Rectal smooth muscle tissue (tissue), 1 donor: ENCODE measurements at regions not wholly inside any gene's neighbourhood (a gene's known extent, or its start where the extent isn't known, plus 50 kb on each side); places are given as distances from the start of the nearest gene placed in this dataset.

Source experiments
- H3K27ac ChIP-seq: one replicate; pipeline ENCODE4 v1.7.0; 2013; ENCODE audit warnings: low read depth, low read length, inconsistent platforms
- H3K27me3 ChIP-seq: one replicate; pipeline ENCODE4 v1.7.0; 2013; ENCODE audit warnings: low read length; ENCODE audit not compliant: control insufficient read depth, insufficient read depth
- H3K36me3 ChIP-seq: one replicate; pipeline ENCODE4 v1.7.0; 2013; ENCODE audit warnings: low read length; ENCODE audit not compliant: control insufficient read depth, insufficient read depth
- H3K4me1 ChIP-seq: one replicate; pipeline ENCODE4 v1.7.0; 2013; ENCODE audit warnings: low read length; ENCODE audit not compliant: control insufficient read depth, insufficient read depth
- H3K4me3 ChIP-seq: one replicate; pipeline ENCODE4 v1.7.0; 2013; ENCODE audit warnings: low read length
- H3K9ac ChIP-seq: one replicate; pipeline ENCODE4 v1.7.0; 2013; ENCODE audit warnings: low read length

- no peaks in the 10 kb centered on the region for H3K27me3 ChIP-seq
Measured at GRCh38 chr10:9615189-9615588, 1402.5 kb upstream of the CELF2 start.

GRCh38 chr10:9621216-9621615 lies 1396.5 kb upstream of the CELF2 start:
- Histone ChIP-seq H3K27ac (no peak overlapping the region), H3K4me1 (peaks cover 6% of the 10 kb centered on the region), H3K36me3 (no peaks in the 10 kb centered on the region)

More at GRCh38 chr10:9615189-9615588, 1402.5 kb upstream of the CELF2 start:
- H3K36me3 ChIP-seq, result no peaks in the 10 kb centered on the region
- H3K27ac ChIP-seq, result no peak overlapping the region
- no peak overlapping the region for H3K9ac ChIP-seq
- H3K4me3 ChIP-seq, result no peak overlapping the region
- no peaks in the 10 kb centered on the region for H3K4me1 ChIP-seq

GRCh38 chr10:9625304-9625703 lies 1392.4 kb upstream of the CELF2 start:
- Histone ChIP-seq H3K27ac (no peak overlapping the region), H3K4me1 (peaks cover 6% of the 10 kb centered on the region), H3K36me3 (no peaks in the 10 kb centered on the region), H3K9ac (no peak overlapping the region), H3K4me3 (no peak overlapping the region), H3K27me3 (no peaks in the 10 kb centered on the region)

More at GRCh38 chr10:9621216-9621615, 1396.5 kb upstream of the CELF2 start:
- H3K27me3 ChIP-seq, result no peaks in the 10 kb centered on the region
- no peak overlapping the region for H3K4me3 ChIP-seq
- no peak overlapping the region for H3K9ac ChIP-seq

DNA sequence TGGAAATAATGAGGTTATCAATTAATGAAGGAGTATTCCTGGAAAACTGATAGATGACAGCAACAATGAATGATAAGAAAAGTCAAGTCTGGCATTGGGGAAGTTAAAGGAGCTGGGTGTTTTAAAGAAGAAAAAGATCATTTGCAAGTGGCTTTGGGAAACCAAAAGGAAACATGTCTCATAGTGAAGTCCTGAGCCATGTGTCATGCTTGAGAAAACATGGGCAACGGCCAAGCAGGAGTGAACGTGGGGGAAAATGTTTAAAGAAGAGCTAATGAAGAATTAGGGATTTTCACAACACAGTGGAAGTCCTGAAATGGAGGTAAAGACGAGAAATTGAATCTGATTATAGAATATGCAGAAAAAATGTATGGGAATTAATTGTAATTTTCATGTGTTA lies 1383.2 kb upstream of the CELF2 start:
- no peak overlapping the region for H3K9ac ChIP-seq

GRCh38 chr10:9635691-9636090 lies 1382.0 kb upstream of the CELF2 start:
- no peak overlapping the region for H3K9ac ChIP-seq
- H3K27ac ChIP-seq, result no peak overlapping the region
- H3K4me3 ChIP-seq, result no peak overlapping the region

More for the DNA sequence above, 1383.2 kb upstream of the CELF2 start:
- Histone ChIP-seq H3K4me3 (no peak overlapping the region), H3K27ac (no peak overlapping the region), H3K27me3 (no peaks in the 10 kb centered on the region), H3K4me1 (no peaks in the 10 kb centered on the region), H3K36me3 (no peaks in the 10 kb centered on the region)

DNA sequence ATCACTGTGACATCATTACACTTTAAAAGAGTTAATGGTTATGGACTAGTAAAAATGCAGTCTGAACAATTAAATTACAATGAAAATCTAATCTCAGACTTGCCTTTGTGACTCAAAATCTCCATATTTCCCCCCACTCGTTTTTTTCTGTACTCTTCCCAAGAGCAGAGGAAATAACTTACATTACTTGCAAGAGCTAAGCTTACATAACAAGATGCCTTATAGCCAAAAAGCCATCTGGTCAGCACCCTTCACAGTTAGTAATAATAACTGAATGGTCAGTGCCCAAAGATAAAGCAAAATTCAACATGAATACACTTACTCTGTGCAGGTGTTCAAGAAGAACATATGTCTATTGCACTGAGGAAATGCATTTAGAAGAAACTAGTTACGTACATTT lies 1381.5 kb upstream of the CELF2 start:
- Histone ChIP-seq H3K27ac (no peak overlapping the region), H3K36me3 (no peaks in the 10 kb centered on the region), H3K9ac (no peak overlapping the region), H3K4me1 (no peaks in the 10 kb centered on the region), H3K27me3 (no peaks in the 10 kb centered on the region), H3K4me3 (no peak overlapping the region)

More at GRCh38 chr10:9635691-9636090, 1382.0 kb upstream of the CELF2 start:
- H3K36me3 ChIP-seq, result no peaks in the 10 kb centered on the region
- no peaks in the 10 kb centered on the region for H3K27me3 ChIP-seq
- no peaks in the 10 kb centered on the region for H3K4me1 ChIP-seq

GRCh38 chr10:9643782-9644181 lies 1373.9 kb upstream of the CELF2 start:
- Histone ChIP-seq H3K9ac (no peak overlapping the region), H3K4me1 (no peaks in the 10 kb centered on the region), H3K27ac (no peak overlapping the region), H3K36me3 (no peaks in the 10 kb centered on the region), H3K27me3 (no peaks in the 10 kb centered on the region), H3K4me3 (no peak overlapping the region)

- Histone ChIP-seq H3K36me3 (no peaks in the 10 kb centered on the region), H3K4me3 (no peak overlapping the region), H3K27ac (no peak overlapping the region), H3K9ac (no peak overlapping the region), H3K27me3 (no peaks in the 10 kb centered on the region), H3K4me1 (no peaks in the 10 kb centered on the region)
Measured at GRCh38 chr10:9645404-9645803, 1372.3 kb upstream of the CELF2 start.

DNA sequence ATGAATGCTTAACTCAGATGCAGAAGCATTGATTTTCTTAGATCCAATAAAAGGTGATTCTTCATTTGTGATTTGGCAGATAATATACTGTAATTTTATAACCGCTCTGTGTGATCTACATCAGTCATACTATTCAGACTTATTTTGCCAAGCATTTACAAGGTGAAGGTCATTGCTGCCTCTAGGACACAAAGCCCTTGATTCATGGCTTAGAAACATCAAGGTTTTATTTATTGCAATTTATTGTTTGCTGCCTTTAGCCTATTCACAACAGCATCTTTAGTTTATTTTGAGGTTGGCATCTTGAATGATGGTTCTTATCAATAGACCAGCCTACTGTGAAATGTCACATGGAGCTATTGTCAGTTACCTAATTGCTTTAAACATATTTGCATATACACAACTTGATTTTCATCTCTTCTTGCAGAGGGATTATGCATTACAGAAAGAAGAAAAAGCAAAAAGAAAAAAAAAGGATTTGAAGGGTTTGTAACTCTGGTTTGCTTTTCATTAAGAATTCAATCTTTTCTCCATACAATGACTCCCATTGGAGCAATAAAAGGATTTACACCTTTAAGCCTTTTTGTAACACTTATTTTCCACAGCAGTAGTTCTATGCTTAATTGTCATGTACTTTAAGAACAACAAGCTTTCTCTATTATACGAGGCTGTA lies 1371.6 kb upstream of the CELF2 start:
- Histone ChIP-seq H3K4me1 (no peaks in the 10 kb centered on the region), H3K27me3 (no peaks in the 10 kb centered on the region), H3K9ac (no peak overlapping the region), H3K4me3 (no peak overlapping the region), H3K27ac (no peak overlapping the region), H3K36me3 (no peaks in the 10 kb centered on the region)

DNA sequence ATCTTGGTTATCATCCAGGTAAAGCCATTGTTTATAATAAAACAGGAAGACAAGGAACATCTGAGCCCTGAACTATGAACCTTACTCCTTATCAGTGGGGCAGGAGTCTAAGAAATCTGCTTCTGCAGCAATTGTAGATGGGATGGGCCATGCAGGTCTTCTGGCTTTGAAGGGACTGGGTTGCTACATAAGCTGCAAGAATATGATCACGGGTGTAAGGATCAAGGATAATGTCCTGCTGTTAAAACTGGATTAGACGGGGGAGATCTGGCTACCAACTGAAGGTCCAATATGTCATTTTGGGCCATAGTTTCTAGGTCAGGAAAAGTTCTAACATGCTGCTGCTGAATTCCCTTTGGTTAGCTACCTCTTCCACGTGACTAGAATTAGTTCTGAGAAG lies 1363.4 kb upstream of the CELF2 start:
- no peak overlapping the region for H3K9ac ChIP-seq

GRCh38 chr10:9656386-9656785 lies 1361.3 kb upstream of the CELF2 start:
- Histone ChIP-seq H3K36me3 (no peaks in the 10 kb centered on the region), H3K4me3 (no peak overlapping the region), H3K27me3 (no peaks in the 10 kb centered on the region), H3K9ac (no peak overlapping the region), H3K4me1 (no peaks in the 10 kb centered on the region), H3K27ac (no peak overlapping the region)

More for the DNA sequence above, 1363.4 kb upstream of the CELF2 start:
- Histone ChIP-seq H3K4me1 (no peaks in the 10 kb centered on the region), H3K36me3 (no peaks in the 10 kb centered on the region), H3K4me3 (no peak overlapping the region), H3K27me3 (no peaks in the 10 kb centered on the region), H3K27ac (no peak overlapping the region)

DNA sequence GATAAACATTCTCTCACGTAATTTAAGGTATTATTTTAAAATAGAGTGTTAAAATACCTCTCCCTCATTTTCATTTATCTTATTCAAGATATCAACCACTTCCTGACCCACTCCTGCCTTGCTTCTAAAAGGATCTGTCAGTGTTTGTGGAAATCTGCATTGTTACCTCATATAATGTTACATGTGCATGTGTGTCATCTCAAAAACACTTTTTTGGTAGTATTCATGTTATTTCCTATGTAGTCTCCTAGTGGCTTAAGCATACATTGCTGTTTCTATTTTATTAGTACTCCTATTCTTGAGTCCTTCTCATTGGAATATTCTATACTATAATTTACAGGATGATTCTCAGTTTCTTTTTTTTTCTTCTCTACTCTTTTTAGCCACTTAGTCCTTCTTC lies 1360.7 kb upstream of the CELF2 start:
- no peaks in the 10 kb centered on the region for H3K27me3 ChIP-seq

DNA sequence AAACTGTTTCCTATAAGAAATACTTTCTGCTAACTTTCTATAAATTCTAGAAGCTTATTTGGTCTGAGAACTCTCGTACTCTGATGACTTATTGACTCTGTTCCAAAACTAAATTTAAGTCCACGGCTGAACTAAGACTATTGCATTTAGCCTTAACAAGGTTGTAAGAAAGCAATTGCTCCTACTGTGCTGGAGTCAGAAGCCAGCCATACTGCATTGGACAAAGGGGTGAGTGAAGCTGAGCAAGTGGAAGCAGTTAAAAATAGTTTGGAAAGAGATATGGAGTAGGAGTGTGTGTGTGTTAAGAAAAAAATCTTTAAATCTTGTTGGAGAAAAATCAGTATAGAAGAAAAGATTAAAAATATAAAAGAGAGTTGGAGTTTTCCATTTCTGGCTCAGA lies 1360.1 kb upstream of the CELF2 start:
- no peak overlapping the region for H3K9ac ChIP-seq
- H3K36me3 ChIP-seq, result no peaks in the 10 kb centered on the region
- H3K4me3 ChIP-seq, result no peak overlapping the region
- H3K4me1 ChIP-seq, result no peaks in the 10 kb centered on the region
- no peaks in the 10 kb centered on the region for H3K27me3 ChIP-seq
- H3K27ac ChIP-seq, result no peak overlapping the region

More for the DNA sequence above, 1360.7 kb upstream of the CELF2 start:
- H3K27ac ChIP-seq, result no peak overlapping the region
- H3K4me3 ChIP-seq, result no peak overlapping the region
- no peak overlapping the region for H3K9ac ChIP-seq
- no peaks in the 10 kb centered on the region for H3K4me1 ChIP-seq
- H3K36me3 ChIP-seq, result no peaks in the 10 kb centered on the region
